NB4 (cell line): ENCODE measurements at regions not wholly inside any gene's neighbourhood (a gene's known extent, or its start where the extent isn't known, plus 50 kb on each side); places are given as distances from the start of the nearest gene placed in this dataset.

Experiments
- POLR2A ChIP-seq: IDR thresholded peaks from 2 replicates; pipeline ENCODE4 v1.6.1; 2011; ENCODE audit warnings: mild to moderate bottlenecking; ENCODE audit not compliant: insufficient read length; ENCODE audit errors: extremely low read depth
- TF ChIP-seq, protein P1 (sequence below): IDR thresholded peaks from one replicate; pipeline ENCODE4 v1.5.1; 2012; ENCODE audit warnings: low read depth, low read length

DNA sequence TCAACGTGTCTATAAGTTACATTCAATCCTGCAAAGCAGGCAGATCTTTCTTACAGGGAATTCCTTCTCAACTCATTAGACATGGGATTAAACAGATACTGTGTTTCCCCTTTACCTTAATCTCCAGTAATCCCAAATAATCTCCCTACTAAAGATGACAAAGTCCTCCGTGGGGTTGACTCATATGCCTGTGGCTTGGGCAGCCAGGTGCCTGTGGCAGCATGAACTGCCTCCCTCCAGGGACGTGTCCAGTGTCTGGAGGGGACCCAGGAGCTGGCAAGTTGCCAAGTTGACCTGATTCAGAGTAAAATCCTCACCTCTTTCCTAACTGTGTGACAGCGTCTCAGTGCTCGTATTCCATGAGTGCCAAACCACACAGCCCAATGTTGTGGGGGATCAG lies 94.6 kb upstream of the PTCH1 start:
- TF ChIP-seq POLR2A = no peak
- TF ChIP-seq, protein P1, sequence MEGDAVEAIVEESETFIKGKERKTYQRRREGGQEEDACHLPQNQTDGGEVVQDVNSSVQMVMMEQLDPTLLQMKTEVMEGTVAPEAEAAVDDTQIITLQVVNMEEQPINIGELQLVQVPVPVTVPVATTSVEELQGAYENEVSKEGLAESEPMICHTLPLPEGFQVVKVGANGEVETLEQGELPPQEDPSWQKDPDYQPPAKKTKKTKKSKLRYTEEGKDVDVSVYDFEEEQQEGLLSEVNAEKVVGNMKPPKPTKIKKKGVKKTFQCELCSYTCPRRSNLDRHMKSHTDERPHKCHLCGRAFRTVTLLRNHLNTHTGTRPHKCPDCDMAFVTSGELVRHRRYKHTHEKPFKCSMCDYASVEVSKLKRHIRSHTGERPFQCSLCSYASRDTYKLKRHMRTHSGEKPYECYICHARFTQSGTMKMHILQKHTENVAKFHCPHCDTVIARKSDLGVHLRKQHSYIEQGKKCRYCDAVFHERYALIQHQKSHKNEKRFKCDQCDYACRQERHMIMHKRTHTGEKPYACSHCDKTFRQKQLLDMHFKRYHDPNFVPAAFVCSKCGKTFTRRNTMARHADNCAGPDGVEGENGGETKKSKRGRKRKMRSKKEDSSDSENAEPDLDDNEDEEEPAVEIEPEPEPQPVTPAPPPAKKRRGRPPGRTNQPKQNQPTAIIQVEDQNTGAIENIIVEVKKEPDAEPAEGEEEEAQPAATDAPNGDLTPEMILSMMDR = no peak
